SK-N-SH treated with all-trans-retinoic acid at 6 μM for 48 hours (cell line): ENCODE measurements at regions not wholly inside any gene's neighbourhood (a gene's known extent, or its start where the extent isn't known, plus 50 kb on each side); places are given as distances from the start of the nearest gene placed in this dataset.

ENCODE experiments used
- ARNTL ChIP-seq: fragments of 450-650 bp; formaldehyde crosslinking; IDR thresholded peaks from 2 replicates; pipeline ENCODE4 v1.5.0; 2020; ENCODE audit warnings: low read depth, mild to moderate bottlenecking, moderate library complexity, borderline replicate concordance
- CSDC2 ChIP-seq: fragments of 250-450 bp; sonication (Bioruptor Pico); IDR thresholded peaks from 2 replicates; pipeline ENCODE4 v1.5.0; 2020; ENCODE audit warnings: mild to moderate bottlenecking, moderate library complexity
- CSRNP3 ChIP-seq: fragments of 250-450 bp; sonication (Bioruptor Pico); IDR thresholded peaks from 2 replicates; pipeline ENCODE4 v1.5.1; 2021; ENCODE audit warnings: mild to moderate bottlenecking, moderate library complexity
- GLIS3 ChIP-seq: fragments of 250-450 bp; sonication (Bioruptor Pico); IDR thresholded peaks from 2 replicates; pipeline ENCODE4 v1.5.0; 2020; ENCODE audit warnings: mild to moderate bottlenecking, moderate library complexity
- ISL1 ChIP-seq: fragments of 250-450 bp; sonication (Bioruptor Pico); IDR thresholded peaks from 2 replicates; pipeline ENCODE4 v2.1.2; 2022; ENCODE audit warnings: mild to moderate bottlenecking, moderate library complexity
- RARB ChIP-seq: fragments of 250-450 bp; sonication (Bioruptor Pico); IDR thresholded peaks from 2 replicates; pipeline ENCODE4 v1.8.0; 2021; ENCODE audit warnings: mild to moderate bottlenecking, moderate library complexity
- ZFP3 ChIP-seq: fragments of 250-450 bp; sonication (Bioruptor Pico); IDR thresholded peaks from 2 replicates; pipeline ENCODE4 v1.5.0; 2020; ENCODE audit warnings: mild to moderate bottlenecking, moderate library complexity
- ZFP30 ChIP-seq: fragments of 450-650 bp; formaldehyde crosslinking; IDR thresholded peaks from 2 replicates; pipeline ENCODE4 v1.5.0; 2022; ENCODE audit warnings: mild to moderate bottlenecking, moderate library complexity
- ZNF565 ChIP-seq: fragments of 450-650 bp; formaldehyde crosslinking; conservative IDR thresholded peaks from 2 replicates; pipeline ENCODE4 v1.5.0; 2020; ENCODE audit warnings: low read depth, mild to moderate bottlenecking, moderate library complexity
- TF ChIP-seq, protein P1 (sequence below): fragments of 250-450 bp; sonication (Bioruptor Pico); IDR thresholded peaks from 2 replicates; pipeline ENCODE4 v1.8.0; 2020; ENCODE audit warnings: mild to moderate bottlenecking, moderate library complexity, borderline replicate concordance
- TF ChIP-seq, protein P2 (sequence below): fragments of 250-450 bp; sonication (Bioruptor Pico); IDR thresholded peaks from 2 replicates; pipeline ENCODE4 v1.5.1; 2020; ENCODE audit warnings: low read depth, mild to moderate bottlenecking, moderate library complexity

DNA sequence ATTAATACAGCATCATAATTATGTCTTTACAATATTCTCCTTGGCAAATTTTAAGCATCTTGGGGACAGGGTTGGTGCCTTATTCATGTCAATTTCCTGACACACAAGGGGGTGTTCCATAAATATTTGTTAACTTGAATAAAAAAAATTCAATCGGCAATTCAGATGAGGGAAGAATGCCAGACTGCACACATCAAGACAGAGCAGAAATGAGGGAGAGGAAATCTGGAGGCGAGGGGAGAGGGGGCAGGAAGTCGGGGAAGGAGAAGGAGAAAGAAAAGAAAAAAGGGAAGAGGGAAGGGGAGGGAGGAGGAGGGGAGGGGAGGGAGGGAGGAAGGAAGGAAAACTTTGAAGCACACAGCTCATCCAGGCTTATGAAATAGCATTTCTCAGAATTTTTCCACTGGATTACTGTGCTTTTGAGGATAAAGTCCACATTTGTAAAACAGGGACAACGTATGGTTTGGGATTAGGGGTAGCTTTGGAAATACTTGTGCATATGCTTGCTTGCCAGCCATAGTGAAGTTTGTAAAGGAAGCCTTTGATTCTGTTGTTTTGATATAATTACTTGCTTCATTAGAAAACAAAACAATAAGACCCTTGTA lies 362.1 kb downstream of the SAMD5 start:
- TF ChIP-seq, protein P1, sequence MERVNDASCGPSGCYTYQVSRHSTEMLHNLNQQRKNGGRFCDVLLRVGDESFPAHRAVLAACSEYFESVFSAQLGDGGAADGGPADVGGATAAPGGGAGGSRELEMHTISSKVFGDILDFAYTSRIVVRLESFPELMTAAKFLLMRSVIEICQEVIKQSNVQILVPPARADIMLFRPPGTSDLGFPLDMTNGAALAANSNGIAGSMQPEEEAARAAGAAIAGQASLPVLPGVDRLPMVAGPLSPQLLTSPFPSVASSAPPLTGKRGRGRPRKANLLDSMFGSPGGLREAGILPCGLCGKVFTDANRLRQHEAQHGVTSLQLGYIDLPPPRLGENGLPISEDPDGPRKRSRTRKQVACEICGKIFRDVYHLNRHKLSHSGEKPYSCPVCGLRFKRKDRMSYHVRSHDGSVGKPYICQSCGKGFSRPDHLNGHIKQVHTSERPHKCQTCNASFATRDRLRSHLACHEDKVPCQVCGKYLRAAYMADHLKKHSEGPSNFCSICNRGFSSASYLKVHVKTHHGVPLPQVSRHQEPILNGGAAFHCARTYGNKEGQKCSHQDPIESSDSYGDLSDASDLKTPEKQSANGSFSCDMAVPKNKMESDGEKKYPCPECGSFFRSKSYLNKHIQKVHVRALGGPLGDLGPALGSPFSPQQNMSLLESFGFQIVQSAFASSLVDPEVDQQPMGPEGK (CRISPR knock-in tag), result no peak
- TF ChIP-seq ZNF565 (no peak), CSDC2 (no peak), CSRNP3 (no peak), RARB (no peak), ISL1 (CRISPR knock-in tag) (no peak), ZFP30 (CRISPR knock-in tag) (no peak), ARNTL (CRISPR knock-in tag) (no peak), GLIS3 (CRISPR knock-in tag) (no peak), ZFP3 (CRISPR knock-in tag) (no peak)
- TF ChIP-seq, protein P2, sequence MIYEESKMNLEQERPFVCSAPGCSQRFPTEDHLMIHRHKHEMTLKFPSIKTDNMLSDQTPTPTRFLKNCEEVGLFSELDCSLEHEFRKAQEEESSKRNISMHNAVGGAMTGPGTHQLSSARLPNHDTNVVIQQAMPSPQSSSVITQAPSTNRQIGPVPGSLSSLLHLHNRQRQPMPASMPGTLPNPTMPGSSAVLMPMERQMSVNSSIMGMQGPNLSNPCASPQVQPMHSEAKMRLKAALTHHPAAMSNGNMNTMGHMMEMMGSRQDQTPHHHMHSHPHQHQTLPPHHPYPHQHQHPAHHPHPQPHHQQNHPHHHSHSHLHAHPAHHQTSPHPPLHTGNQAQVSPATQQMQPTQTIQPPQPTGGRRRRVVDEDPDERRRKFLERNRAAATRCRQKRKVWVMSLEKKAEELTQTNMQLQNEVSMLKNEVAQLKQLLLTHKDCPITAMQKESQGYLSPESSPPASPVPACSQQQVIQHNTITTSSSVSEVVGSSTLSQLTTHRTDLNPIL (CRISPR knock-in tag), result no peak
